GM21717 (cell line): ENCODE measurements at regions not wholly inside any gene's neighbourhood (a gene's known extent, or its start where the extent isn't known, plus 50 kb on each side); places are given as distances from the start of the nearest gene placed in this dataset.
"Not testable (repeated sequence)": the region's sequence is repeated elsewhere in the genome, so short reads cannot be mapped to it uniquely, and the experiment has no call there.

Source experiments
- ATAC-seq: cut with Tn5 transposase; IDR thresholded peaks from one replicate; pipeline ENCODE4 v1.9.1; 2021; ENCODE audit warnings: mild to moderate bottlenecking, moderate library complexity; ENCODE audit not compliant: unreplicated experiment

- ATAC-seq = no peak
Observed at GRCh38 chr4:177177541-177178081, 132.1 kb upstream of the NEIL3 start.

GRCh38 chr4:177178246-177178645 is 131.4 kb upstream of the NEIL3 start:
- no peak for ATAC-seq

DNA sequence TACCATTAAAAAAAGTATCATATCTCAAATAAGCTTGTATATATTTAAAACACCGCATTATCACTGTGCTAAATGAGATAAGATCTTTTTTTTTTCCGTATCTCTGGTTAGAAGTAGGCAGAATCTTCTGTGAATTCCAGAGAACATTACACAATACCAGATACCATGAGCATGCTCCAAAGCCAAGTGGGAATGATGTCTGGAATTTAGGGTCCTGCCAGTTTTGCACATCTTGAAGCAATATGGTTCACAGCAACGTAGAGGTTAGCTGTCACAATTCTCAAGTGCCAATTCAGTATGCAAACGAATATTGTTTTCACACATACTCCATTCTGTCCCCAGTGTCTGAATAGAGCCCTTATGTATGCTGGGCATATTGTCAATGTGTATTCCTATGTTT is 127.5 kb upstream of the NEIL3 start:
- no peak for ATAC-seq

DNA sequence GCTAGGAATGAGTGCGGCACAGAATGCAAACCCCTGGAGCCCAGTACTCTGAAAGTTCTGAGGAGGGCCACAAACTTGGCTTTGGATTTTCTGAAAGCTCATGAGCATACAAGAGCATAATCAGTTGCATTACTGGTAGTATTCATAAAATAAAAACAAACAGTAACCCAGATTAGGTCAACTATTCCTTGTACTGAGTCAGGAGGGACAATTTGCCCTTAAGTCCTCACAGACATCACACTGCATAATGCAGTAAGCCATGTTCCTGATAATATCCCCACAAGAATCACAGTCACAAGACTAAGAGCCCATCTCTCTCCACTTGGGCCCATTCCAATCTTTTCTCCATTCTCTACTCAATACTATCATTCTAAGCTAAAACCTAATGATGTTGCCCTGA is 126.9 kb upstream of the NEIL3 start:
- no peak for ATAC-seq

DNA sequence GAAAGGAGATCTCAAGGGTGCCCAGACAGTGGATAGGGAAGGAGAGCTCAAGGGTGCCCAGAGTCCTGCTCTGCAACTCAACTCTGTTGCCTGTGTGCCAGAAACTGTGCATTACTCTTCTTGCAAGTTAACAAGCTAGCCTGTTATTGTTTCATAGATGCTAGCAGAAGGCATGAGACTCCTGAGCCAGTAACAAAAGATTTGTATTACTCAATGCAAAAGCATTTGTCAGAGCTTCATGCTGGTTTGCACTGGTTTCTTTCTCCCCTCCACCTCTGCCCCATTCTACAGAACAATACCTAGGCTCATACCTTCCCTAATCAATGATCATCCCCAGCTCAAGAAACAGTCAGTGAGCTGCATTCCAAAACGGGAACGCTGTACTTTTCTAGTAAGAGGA is 124.5 kb upstream of the NEIL3 start:
- ATAC-seq = no peak

DNA sequence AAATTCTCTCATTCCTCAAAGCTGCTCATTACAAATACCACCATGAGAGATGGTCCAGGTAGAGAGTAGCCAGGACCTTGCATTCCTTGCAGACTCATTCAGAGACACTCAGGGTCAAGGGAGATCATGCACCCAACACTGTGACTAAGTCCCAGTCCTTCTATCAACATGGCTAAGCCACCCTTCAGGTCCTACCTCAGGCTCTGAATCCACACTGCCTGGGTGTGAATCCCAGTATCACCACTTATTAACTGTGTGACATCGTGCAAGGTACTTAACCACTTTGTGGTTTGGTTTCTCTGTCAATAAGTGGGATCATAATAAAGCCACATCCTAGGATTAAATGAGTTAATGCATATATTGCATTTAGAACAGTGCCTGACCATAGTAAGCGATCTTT is 124.1 kb upstream of the NEIL3 start:
- no peak for ATAC-seq

DNA sequence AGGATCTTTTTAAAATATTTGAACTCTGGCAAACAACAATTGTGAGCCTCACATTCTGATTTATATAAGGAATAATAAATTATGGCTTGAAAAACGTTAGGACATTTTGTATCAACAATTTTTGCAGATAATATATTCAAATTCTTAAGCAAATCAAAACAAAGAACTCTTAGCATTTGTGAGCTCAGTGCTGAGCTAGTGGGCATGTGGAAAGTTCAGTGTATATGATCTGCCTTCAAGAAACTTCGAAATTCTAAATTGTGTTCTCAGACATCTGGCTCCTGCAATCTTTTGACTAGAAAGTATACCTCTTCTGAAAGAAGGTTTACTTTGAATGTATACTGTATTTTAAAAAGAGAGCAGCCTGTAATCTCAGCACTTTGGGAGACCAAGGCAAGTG is 122.3 kb upstream of the NEIL3 start:
- ATAC-seq = no peak

GRCh38 chr4:177190995-177191580 is 118.6 kb upstream of the NEIL3 start:
- ATAC-seq = no peak

GRCh38 chr4:177191586-177191985 is 118.1 kb upstream of the NEIL3 start:
- no peak for ATAC-seq

DNA sequence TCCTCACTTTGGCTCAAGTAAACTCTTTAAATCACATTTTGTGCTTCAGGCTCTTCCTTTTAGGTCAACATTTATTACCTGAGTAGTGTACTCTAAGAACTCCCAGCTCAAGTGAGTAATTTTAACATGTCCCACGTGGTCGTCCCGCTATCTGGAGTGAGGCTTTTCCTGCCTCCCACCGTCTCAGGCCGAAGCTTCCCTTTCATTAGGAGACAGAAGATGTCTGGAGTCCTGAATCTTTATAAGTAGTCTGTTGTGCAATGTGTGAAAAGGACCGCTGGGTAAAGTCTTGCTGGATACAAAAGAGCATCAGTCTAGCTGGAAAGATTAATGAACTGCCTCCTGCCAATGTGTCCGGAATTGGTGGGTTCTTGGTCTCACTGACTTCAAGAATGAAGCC is 117.7 kb upstream of the NEIL3 start:
- no peak for ATAC-seq

DNA sequence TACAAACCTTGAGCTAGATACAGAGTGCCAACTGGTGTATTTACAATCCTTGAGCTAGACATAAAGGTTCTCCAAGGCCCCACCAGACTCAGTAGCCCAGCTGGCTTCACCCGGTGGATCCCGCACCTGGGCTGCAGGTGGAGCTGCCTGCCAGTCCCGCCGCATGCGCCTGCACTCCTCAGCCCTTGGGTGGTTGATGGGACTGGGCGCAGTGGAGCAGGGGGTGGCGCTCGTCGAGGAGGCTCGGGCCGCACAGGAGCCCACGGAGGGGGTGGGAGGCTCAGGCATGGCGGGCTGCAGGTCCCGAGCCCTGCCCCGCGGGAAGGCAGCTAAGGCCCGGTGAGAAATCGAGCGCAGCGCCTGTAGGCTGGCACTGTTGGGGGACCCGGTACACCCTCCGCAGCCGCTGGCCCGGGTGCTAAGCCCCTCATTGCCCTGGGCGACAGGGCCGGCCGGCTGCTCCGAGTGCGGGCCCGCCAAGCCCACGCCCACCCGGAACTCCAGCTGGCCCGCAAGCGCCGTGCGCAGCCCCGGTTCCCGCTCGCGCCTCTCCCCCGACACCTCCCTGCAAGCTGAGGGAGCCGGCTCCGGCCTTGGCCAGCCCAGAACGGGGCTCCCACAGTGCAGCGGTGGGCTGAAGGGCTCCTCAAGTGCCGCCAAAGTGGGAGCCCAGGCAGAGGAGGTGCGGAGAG is 116.5 kb upstream of the NEIL3 start:
- ATAC-seq = not testable (repeated sequence)

GRCh38 chr4:177194906-177195305 is 114.8 kb upstream of the NEIL3 start:
- no peak for ATAC-seq

DNA sequence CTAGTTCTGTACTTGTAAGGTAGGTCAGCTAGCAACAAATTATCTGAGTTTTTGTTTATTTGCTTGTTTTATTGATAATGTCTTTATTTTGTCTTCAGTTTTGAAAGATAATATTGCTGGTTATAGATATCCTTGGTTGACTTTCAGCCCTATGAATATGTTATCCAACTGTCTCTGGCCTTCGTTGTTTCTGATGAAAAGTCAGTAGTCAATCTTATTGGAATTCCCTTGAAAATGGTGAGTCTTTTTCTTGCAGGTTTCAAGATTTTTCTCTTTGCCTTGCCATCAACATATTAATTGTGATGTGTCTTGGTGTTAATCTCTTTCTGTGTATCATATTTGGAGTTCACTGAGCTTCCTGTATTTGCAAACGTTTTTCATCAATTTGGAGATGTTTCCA is 113.1 kb upstream of the NEIL3 start:
- ATAC-seq = no peak

DNA sequence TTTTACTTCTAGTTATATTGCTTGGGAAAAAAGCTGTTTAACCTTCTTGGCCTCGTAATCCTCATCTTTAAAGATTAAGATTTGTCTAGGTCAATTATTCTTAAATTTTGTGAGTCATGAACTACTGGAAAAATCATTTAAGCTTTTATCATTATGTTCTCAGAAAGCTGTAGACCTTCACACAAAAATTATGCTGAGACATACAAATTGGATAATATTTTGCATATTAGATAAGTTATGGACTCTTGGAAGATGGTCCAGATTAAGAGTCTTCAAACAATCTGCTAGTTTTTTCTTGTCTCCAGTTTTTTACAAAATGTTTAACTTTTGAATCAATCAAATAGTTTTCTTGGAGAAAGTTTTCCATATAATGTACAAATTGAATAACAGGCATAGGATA is 108.1 kb upstream of the NEIL3 start:
- ATAC-seq = no peak

- ATAC-seq = no peak
Observed at GRCh38 chr4:177204126-177204525, 105.5 kb upstream of the NEIL3 start.

DNA sequence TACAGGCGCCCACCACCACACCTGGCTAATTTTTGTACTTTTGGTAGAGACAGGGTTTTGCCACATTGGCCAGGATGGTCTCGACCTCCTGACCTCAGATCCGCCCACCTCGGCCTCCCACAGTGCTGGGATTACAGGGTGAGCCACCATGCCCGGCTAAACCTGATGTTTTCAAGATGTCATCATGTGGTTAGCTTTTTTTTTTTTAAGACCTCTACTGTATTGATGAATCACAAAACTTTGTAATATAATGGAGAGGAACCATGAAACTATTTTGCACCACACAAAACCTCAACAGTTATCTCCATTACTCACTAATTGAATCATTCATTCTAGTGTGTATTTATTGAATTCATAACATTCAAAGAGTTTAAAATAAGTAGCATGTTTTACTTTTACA is 94.7 kb upstream of the NEIL3 start:
- ATAC-seq = no peak

DNA sequence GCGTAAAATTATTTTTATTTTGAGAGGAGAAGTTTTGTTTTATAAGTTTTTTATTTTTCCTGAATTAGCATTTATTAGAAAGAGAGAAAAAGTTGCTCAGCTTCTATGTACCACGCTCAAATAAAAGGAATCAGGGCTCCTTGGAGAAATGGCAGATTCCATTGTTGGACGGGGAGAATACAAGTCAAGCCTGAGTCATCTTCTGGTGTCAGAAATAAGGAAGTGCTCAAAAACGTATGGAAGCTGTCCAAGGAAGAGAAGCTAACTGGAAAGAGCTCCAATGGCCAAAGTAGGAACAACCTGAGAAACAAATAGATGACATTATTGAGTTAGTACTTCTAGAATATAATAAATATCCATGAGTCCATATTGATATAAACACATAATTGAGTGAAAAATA is 89.3 kb upstream of the NEIL3 start:
- no peak for ATAC-seq

GRCh38 chr4:177222781-177223180 is 86.9 kb upstream of the NEIL3 start:
- no peak for ATAC-seq

DNA sequence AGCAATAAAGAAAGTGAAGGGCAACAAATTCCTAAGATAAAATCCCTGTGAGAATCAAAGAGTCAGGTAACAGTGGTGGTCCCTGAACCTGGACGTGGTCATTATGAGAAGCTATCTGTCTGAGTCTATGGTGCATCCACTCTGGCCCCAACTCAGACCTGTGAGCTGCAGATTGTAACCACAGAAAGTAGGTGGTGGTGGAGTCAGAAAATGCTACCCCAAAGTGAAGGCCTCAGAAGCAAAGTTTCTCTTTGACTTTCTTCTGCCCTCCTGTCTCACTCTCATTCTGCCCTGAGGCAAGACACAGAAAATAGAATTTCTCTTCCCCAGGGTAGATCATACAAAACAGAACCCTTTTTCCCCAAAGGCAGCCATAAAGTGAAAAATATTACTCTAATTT is 84.1 kb upstream of the NEIL3 start:
- peak; percentile 88 for ATAC-seq

DNA sequence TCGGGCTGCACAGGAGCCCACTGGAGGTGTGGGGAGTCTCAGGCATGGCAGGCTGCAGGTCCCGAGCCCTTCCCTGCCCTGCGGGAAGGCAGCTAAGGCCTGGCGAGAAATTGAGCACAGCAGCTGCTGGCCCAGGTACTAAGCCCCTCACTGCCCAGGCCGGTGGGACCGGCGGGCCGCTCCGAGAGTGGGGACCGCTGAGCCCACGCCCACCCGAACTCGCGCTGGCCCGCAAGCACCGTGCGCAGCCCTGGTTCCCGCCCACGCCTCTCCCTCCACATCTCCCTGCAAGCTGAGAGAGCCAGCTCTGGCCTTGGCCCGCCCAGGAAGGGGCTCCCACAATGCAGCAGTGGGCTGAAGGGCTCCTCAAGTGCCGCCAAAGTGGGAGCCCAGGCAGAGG is 82.0 kb upstream of the NEIL3 start:
- ATAC-seq = no peak

GRCh38 chr4:177228599-177228998 is 81.1 kb upstream of the NEIL3 start:
- ATAC-seq = no peak

GRCh38 chr4:177229331-177229730 is 80.3 kb upstream of the NEIL3 start:
- ATAC-seq = no peak

- no peak for ATAC-seq
Observed at GRCh38 chr4:177232473-177232872, 77.2 kb upstream of the NEIL3 start.
